ENCODE measurements at regions not wholly inside any gene's neighbourhood (a gene's known extent, or its start where the extent isn't known, plus 50 kb on each side); places are given as distances from the start of the nearest gene placed in this dataset.

- no TSS peak for BruUV-seq (replicated peaks)
- H3K27me3 ChIP-seq (ENCODE audit: control insufficient read depth, insufficient read depth, low read length): no peaks in the 10 kb centered on the region; the same call in 1 of the 2 replicates
- H3K36me3 ChIP-seq (ENCODE audit: control insufficient read depth, insufficient read depth, low read length): no peaks in the 10 kb centered on the region
- TF ChIP-seq SIN3A (IDR thresholded peaks at IDR 0.05; ENCODE audit: borderline replicate concordance, insufficient read depth, low read depth, low read length): no peak
- TF ChIP-seq TCF7L2 (IDR thresholded peaks at IDR 0.05; ENCODE audit: low read depth, low read length): no peak
- TF ChIP-seq REST (IDR thresholded peaks at IDR 0.05; ENCODE audit: insufficient read depth in 1 of 2, low read depth in 2 of 2, low read length in 1 of 2): no peak
- no peak for TF ChIP-seq POLR2AphosphoS5 (IDR thresholded peaks at IDR 0.05; ENCODE audit: low read depth, low read length)
- DNase-seq (ENCODE audit: low read depth, low spot score) (no peak), ATAC-seq (no peak)
- in situ Hi-C loops (cut with HindIII; ENCODE audit: low pct_unique_long_range_greater_than_20kb, low sequenced_read_pairs) (no loop called here), intact Hi-C loops (cut with micrococcal nuclease; ENCODE audit: unreplicated experiment) (no loop called here)
- no peak overlapping the region for H3K4me3 ChIP-seq (ENCODE audit: low read depth in 2 of 2, low read length in 2 of 2)
- no peak overlapping the region for H3K27ac ChIP-seq (ENCODE audit: low read length)
- no peaks in the 10 kb centered on the region for H3K9me3 ChIP-seq (ENCODE audit: control insufficient read depth, insufficient read depth, low read depth, low read length)
- no peaks in the 10 kb centered on the region for H3K4me1 ChIP-seq (ENCODE audit: control insufficient read depth, insufficient read depth, low read length)
- POLR2A ChIA-PET: no interaction called here
- CTCF ChIA-PET: no interaction called here
These were observed 428.8 kb downstream of the CDK5RAP2 start for GRCh38 chr9:120151149-120151548.

- Histone ChIP-seq H3K9me3 (ENCODE audit: control insufficient read depth, insufficient read depth, low read depth, low read length) (no peaks in the 10 kb centered on the region), H3K4me1 (ENCODE audit: control insufficient read depth, insufficient read depth, low read length) (no peaks in the 10 kb centered on the region), H3K27me3 (ENCODE audit: control insufficient read depth, insufficient read depth, low read length) (no peaks in the 10 kb centered on the region), H3K4me3 (ENCODE audit: low read depth in 2 of 2, low read length in 2 of 2) (no peak overlapping the region), H3K36me3 (ENCODE audit: control insufficient read depth, insufficient read depth, low read length) (no peaks in the 10 kb centered on the region), H3K27ac (ENCODE audit: low read length) (no peak overlapping the region)
- intact Hi-C loops (cut with micrococcal nuclease; ENCODE audit: unreplicated experiment) (no loop called here), in situ Hi-C loops (cut with HindIII; ENCODE audit: low pct_unique_long_range_greater_than_20kb, low sequenced_read_pairs) (no loop called here)
- no peak for ATAC-seq
- POLR2A ChIA-PET: no interaction called here
- CTCF ChIA-PET: no interaction called here
- DNase-seq (ENCODE audit: low read depth, low spot score): no peak
- no TSS peak for BruUV-seq (replicated peaks)
- TF ChIP-seq REST (IDR thresholded peaks at IDR 0.05; ENCODE audit: insufficient read depth in 1 of 2, low read depth in 2 of 2, low read length in 1 of 2): no peak
- TF ChIP-seq SIN3A (IDR thresholded peaks at IDR 0.05; ENCODE audit: borderline replicate concordance, insufficient read depth, low read depth, low read length): no peak
- no peak for TF ChIP-seq CTCF (IDR thresholded peaks at IDR 0.05)
- TF ChIP-seq TCF7L2 (IDR thresholded peaks at IDR 0.05; ENCODE audit: low read depth, low read length): no peak
- no peak for TF ChIP-seq POLR2AphosphoS5 (IDR thresholded peaks at IDR 0.05; ENCODE audit: low read depth, low read length)
These were observed 441.0 kb downstream of the CDK5RAP2 start for GRCh38 chr9:120138955-120139354.
